ENCODE measurements at regions not wholly inside any gene's neighbourhood (a gene's known extent, or its start where the extent isn't known, plus 50 kb on each side); places are given as distances from the start of the nearest gene placed in this dataset.

DNA sequence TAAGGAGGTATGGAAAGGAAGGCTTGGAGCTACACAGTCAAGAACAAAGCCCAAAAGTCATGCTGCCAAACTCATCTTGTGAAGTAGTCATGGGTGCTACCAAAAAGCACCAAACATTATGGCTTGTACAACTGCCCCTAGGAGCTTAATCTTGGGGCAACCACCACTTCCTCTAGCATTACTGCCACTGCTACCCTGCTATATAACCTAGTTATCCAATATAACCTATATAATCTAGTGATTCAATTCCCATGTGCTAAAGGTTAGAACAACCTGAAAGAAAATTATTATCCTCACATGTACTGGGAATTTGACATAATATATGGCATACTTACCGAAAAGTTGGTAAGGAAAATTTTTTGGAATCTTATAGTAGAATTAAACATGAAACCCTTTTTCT, 102.6 kb upstream of the RBBP8 start:
- H3K27me3 ChIP-seq, result no peaks in the 10 kb centered on the region
- peaks cover 8% of the 10 kb centered on the region for H3K4me1 Mint-ChIP-seq
- no peaks in the 10 kb centered on the region for H3K9me3 Mint-ChIP-seq
- no peak overlapping the region for H3K27ac ChIP-seq
- no peaks in the 10 kb centered on the region for H4K20me1 ChIP-seq (ENCODE audit: low read depth)
- H3K4me3 ChIP-seq, result no peak overlapping the region
- H3F3A ChIP-seq (ENCODE audit: low read depth), result no peaks in the 10 kb centered on the region
- H3K4me1 ChIP-seq, result no peaks in the 10 kb centered on the region
- H3K36me3 Mint-ChIP-seq, result no peaks in the 10 kb centered on the region
- no peak overlapping the region for H3K27ac Mint-ChIP-seq
- no peak overlapping the region for H2AFZ ChIP-seq (replicated peaks)
- no peaks in the 10 kb centered on the region for H3K9me3 ChIP-seq (ENCODE audit: low read depth)
- H3K4me2 ChIP-seq, result no peak overlapping the region
- DNase-seq (ENCODE audit: low spot score), result no peak
- no peaks in the 10 kb centered on the region for H3K27me3 Mint-ChIP-seq (ENCODE audit: insufficient read depth, low read depth)
- no peaks in the 10 kb centered on the region for H3K36me3 ChIP-seq
- H3K4me3 Mint-ChIP-seq, result no peak overlapping the region
- H3K79me2 ChIP-seq (ENCODE audit: low read depth), result no peaks in the 10 kb centered on the region
- H3K9ac ChIP-seq, result no peak overlapping the region
- TF ChIP-seq EZH2phosphoT487 (IDR thresholded peaks at IDR 0.05) (no peak), EZH2 (IDR thresholded peaks at IDR 0.05) (no peak)
- TF ChIP-seq, protein P1, sequence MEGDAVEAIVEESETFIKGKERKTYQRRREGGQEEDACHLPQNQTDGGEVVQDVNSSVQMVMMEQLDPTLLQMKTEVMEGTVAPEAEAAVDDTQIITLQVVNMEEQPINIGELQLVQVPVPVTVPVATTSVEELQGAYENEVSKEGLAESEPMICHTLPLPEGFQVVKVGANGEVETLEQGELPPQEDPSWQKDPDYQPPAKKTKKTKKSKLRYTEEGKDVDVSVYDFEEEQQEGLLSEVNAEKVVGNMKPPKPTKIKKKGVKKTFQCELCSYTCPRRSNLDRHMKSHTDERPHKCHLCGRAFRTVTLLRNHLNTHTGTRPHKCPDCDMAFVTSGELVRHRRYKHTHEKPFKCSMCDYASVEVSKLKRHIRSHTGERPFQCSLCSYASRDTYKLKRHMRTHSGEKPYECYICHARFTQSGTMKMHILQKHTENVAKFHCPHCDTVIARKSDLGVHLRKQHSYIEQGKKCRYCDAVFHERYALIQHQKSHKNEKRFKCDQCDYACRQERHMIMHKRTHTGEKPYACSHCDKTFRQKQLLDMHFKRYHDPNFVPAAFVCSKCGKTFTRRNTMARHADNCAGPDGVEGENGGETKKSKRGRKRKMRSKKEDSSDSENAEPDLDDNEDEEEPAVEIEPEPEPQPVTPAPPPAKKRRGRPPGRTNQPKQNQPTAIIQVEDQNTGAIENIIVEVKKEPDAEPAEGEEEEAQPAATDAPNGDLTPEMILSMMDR (IDR thresholded peaks at IDR 0.05), result no peak

DNA sequence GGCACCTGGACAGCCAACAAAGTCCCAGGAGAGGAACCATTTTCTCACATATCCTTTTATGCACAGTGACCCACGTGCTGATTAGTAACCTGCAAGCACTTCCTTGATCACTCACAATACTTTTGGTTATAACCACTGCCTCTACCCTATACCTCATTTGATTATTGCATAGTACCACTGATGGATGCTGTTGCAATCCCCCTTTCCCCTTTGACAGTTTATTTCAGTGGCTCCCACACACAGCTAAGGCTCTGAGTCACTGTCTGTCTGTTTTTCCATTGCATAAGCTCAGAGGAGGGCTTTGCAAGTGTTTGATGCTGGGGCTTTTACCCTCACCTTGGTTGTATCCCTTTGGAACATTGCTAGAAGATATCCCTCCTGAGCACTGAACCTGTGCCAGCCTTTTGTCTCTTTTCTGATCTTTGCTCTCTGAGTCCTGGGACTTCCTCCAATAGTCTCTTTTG, 101.7 kb upstream of the RBBP8 start:
- H3K27ac ChIP-seq, result no peak overlapping the region
- no peak overlapping the region for H3K4me3 ChIP-seq
- no peak overlapping the region for H3K27ac Mint-ChIP-seq
- H3K79me2 ChIP-seq (ENCODE audit: low read depth), result no peaks in the 10 kb centered on the region
- H3K4me1 Mint-ChIP-seq, result peaks cover 8% of the 10 kb centered on the region
- no peaks in the 10 kb centered on the region for H3K9me3 ChIP-seq (ENCODE audit: low read depth)
- TF ChIP-seq EZH2 (IDR thresholded peaks at IDR 0.05) (no peak), EZH2phosphoT487 (IDR thresholded peaks at IDR 0.05) (no peak)
- TF ChIP-seq, protein P1 (IDR thresholded peaks at IDR 0.05), result no peak
- H2AFZ ChIP-seq (replicated peaks), result no peak overlapping the region
- H3K27me3 Mint-ChIP-seq (ENCODE audit: insufficient read depth, low read depth), result no peaks in the 10 kb centered on the region
- no peak overlapping the region for H3K9ac ChIP-seq
- no peaks in the 10 kb centered on the region for H3K4me1 ChIP-seq
- no peak overlapping the region for H3K4me3 Mint-ChIP-seq
- H3K27me3 ChIP-seq, result no peaks in the 10 kb centered on the region
- no peaks in the 10 kb centered on the region for H3K36me3 Mint-ChIP-seq
- H3K36me3 ChIP-seq, result no peaks in the 10 kb centered on the region
- H3F3A ChIP-seq (ENCODE audit: low read depth), result no peaks in the 10 kb centered on the region
- H4K20me1 ChIP-seq (ENCODE audit: low read depth), result no peaks in the 10 kb centered on the region
- no peak for DNase-seq (ENCODE audit: low spot score)
- H3K4me2 ChIP-seq, result no peak overlapping the region
- no peaks in the 10 kb centered on the region for H3K9me3 Mint-ChIP-seq

DNA sequence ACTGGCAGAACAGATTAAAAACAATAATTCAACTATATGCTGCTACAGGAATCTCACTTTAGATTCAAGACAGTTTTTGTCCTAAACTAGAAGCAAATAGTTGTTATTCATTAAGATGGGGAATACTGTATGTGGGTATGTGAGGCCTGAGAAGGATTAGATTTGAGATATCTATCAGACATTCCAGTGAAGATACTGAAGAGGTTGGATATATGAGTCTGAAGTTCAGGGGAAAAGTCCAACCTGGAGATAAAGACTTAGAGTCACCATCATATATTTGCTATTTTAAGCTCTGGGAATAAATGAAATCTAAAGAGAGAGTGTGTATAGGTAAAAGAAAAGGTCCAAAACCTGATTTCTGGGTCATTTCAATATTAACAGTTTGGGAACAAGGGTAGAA, 96.2 kb upstream of the RBBP8 start:
- Histone ChIP-seq H3K27ac (no peak overlapping the region), H3K36me3 (no peaks in the 10 kb centered on the region), H3K9ac (no peak overlapping the region), H3K27me3 (no peaks in the 10 kb centered on the region), H3K4me2 (no peak overlapping the region), H3K4me3 (no peak overlapping the region), H3K79me2 (ENCODE audit: low read depth) (no peaks in the 10 kb centered on the region), H3K9me3 (ENCODE audit: low read depth) (no peaks in the 10 kb centered on the region), H3K4me1 (peaks cover 8% of the 10 kb centered on the region), H3F3A (ENCODE audit: low read depth) (no peaks in the 10 kb centered on the region), H2AFZ (replicated peaks) (no peak overlapping the region), H4K20me1 (ENCODE audit: low read depth) (no peaks in the 10 kb centered on the region)
- DNase-seq (ENCODE audit: low spot score), result no peak
- H3K4me3 Mint-ChIP-seq, result no peak overlapping the region
- TF ChIP-seq EZH2 (IDR thresholded peaks at IDR 0.05) (no peak), EZH2phosphoT487 (IDR thresholded peaks at IDR 0.05) (no peak)
- TF ChIP-seq, protein P1 (IDR thresholded peaks at IDR 0.05), result no peak
- H3K4me1 Mint-ChIP-seq, result no peaks in the 10 kb centered on the region
- no peaks in the 10 kb centered on the region for H3K9me3 Mint-ChIP-seq
- no peak overlapping the region for H3K27ac Mint-ChIP-seq
- peaks cover 2% of the 10 kb centered on the region for H3K27me3 Mint-ChIP-seq (ENCODE audit: insufficient read depth, low read depth)
- H3K36me3 Mint-ChIP-seq, result no peaks in the 10 kb centered on the region
